ENCODE measurements at regions not wholly inside any gene's neighbourhood (a gene's known extent, or its start where the extent isn't known, plus 50 kb on each side); places are given as distances from the start of the nearest gene placed in this dataset.
"Not testable (repeated sequence)": the region's sequence is repeated elsewhere in the genome, so short reads cannot be mapped to it uniquely, and the experiment has no call there.

DNA sequence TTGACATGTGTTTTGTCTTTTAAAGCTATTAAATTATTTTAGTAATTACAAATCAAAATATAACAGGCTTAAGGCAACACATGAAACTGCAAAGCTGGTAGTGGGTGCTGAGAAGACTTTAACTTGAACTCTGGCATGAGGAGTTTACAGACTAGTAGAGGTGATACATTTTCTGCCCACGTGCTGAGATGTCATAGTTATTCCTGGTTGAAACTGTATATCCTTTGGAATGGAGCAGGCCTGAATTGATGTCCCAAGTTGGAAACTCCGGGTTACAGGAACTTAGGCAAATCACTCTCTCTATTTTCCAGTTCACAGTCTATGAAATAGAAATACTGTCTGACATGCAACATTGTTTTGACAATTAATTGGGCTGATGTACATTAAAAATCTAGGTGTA is 177.1 kb upstream of the NOL4 start:
- Histone ChIP-seq H3K4me3 (no peak overlapping the region), H3K27ac (no peak overlapping the region)
- TF ChIP-seq CTCF (IDR thresholded peaks at IDR 0.05) = no peak
- no peak for DNase-seq (ENCODE audit: low spot score)

- H3K4me3 ChIP-seq; DNase-seq (ENCODE audit: low spot score); H3K27ac ChIP-seq: not testable (repeated sequence)
These were observed 182.8 kb upstream of the NOL4 start for GRCh38 chr18:34407471-34407870.

GRCh38 chr18:34411952-34412351 is 187.2 kb upstream of the NOL4 start:
- no peak for TF ChIP-seq CTCF (IDR thresholded peaks at IDR 0.05)
- H3K4me3 ChIP-seq = no peak overlapping the region

GRCh38 chr18:34431042-34431441 is 206.3 kb upstream of the NOL4 start:
- no peak overlapping the region for H3K4me3 ChIP-seq
- no peak for TF ChIP-seq CTCF (IDR thresholded peaks at IDR 0.05)
- no peak overlapping the region for H3K27ac ChIP-seq
- no peak for DNase-seq (ENCODE audit: low spot score)

More at GRCh38 chr18:34411952-34412351, 187.2 kb upstream of the NOL4 start:
- DNase-seq (ENCODE audit: low spot score) = no peak
- no peak overlapping the region for H3K27ac ChIP-seq

- Histone ChIP-seq H3K4me3 (no peak overlapping the region), H3K27ac (no peak overlapping the region)
- DNase-seq (ENCODE audit: low spot score) = no peak
- no peak for TF ChIP-seq CTCF (IDR thresholded peaks at IDR 0.05)
These were observed 219.9 kb upstream of the NOL4 start for GRCh38 chr18:34444622-34445021.

GRCh38 chr18:34448662-34449061 is 223.9 kb upstream of the NOL4 start:
- no peak overlapping the region for H3K4me3 ChIP-seq
- no peak for TF ChIP-seq CTCF (IDR thresholded peaks at IDR 0.05)
- no peak for DNase-seq (ENCODE audit: low spot score)
- H3K27ac ChIP-seq = no peak overlapping the region

DNA sequence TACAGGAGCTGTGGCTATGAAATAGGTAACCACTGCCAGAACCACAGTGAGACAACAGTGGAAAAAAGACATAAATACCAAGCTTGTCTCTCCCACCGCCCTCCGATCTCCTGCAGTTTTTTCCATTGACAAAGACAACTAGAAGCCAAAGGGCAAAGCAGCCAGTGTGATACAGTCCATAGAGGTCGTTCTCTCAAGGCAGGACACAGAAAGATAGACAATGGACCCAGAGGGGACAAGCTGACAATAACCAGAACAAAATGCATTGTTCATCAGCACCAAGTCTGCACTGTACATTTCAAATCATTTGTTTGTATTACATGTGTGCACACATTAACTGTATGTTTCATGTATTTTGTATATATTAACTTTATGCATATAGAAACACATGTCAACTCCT is 233.0 kb upstream of the NOL4 start:
- no peak for TF ChIP-seq CTCF (IDR thresholded peaks at IDR 0.05)
- no peak for DNase-seq (ENCODE audit: low spot score)
- H3K4me3 ChIP-seq = no peak overlapping the region
- no peak overlapping the region for H3K27ac ChIP-seq

GRCh38 chr18:34458410-34458977 is 233.8 kb upstream of the NOL4 start:
- no peak overlapping the region for H3K27ac ChIP-seq
- no peak overlapping the region for H3K4me3 ChIP-seq
- no peak for DNase-seq (ENCODE audit: low spot score)
- TF ChIP-seq CTCF (IDR thresholded peaks at IDR 0.05) = no peak

Data from coronary artery (tissue), 2 donors.